Large intestine (tissue), 3 donors: ENCODE measurements at regions not wholly inside any gene's neighbourhood (a gene's known extent, or its start where the extent isn't known, plus 50 kb on each side); places are given as distances from the start of the nearest gene placed in this dataset.

Source experiments
- DNase-seq, 2 donors: peaks; one replicate each; pipeline versions ENCODE4 v3.0.0 to v3.0.0-alpha.2; 2013
- H3K27ac ChIP-seq: one replicate; pipeline ENCODE4 v1.5.1; 2013; ENCODE audit warnings: low read length
- H3K27me3 ChIP-seq: 2 replicates; pipeline ENCODE4 v1.6.1; 2013; ENCODE audit warnings: low read length; ENCODE audit not compliant: control insufficient read depth, insufficient read depth
- H3K36me3 ChIP-seq: 2 replicates; pipeline ENCODE4 v1.6.1; 2013; ENCODE audit warnings: low read length; ENCODE audit not compliant: control insufficient read depth, insufficient read depth
- H3K4me1 ChIP-seq: one replicate; pipeline ENCODE4 v1.6.1; 2013; ENCODE audit warnings: low read length; ENCODE audit not compliant: control insufficient read depth, insufficient read depth
- H3K4me3 ChIP-seq: one replicate; pipeline ENCODE4 v1.5.1; 2013; ENCODE audit warnings: low read length
- H3K9me3 ChIP-seq: one replicate; pipeline ENCODE4 v1.6.1; 2013; ENCODE audit warnings: mild to moderate bottlenecking, low read depth, low read length, moderate library complexity; ENCODE audit not compliant: control insufficient read depth
- WGBS: methylation state at CpG from one replicate; pipeline ENCODE4 v1.1.5; 2013; ENCODE audit warnings: low lambda C conversion rate; ENCODE audit not compliant: insufficient coverage; 5-methylcytosine and 5-hydroxymethylcytosine counted together

DNA sequence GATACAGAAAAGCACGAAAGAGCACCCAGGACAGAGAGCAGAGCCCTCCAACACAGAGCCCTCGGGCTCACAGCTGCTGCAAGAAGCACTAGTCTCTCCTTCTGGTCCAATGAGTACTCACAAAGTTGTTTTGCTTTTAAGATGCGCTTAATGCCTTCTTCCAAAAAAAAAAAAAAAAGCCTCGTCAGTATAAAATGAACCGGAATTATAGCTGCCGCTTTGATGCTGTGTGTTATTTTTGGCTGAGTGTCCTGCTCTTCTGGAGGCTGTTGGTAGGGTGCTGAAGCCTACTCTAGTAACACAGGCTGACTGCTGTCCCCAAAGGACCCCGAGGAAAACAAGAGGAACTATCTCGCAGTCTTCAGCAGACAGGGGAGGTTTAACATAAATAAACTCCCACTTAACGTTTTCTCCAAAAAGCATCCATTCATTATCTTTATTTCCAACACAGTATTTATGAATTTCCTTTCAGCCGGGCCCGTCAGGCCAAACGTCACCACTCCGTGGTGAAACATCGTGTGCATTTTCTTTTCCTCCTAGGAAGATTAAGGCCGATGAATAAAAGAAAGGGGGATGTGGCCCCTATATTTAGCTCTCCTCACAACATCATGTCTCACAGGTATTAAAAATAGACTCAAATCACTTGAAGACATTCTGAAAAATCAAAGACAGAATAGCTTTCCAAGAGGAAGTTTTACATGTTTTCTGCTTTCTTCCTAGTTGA lies 213.7 kb upstream of the PPARGC1A start:
- Histone ChIP-seq H3K27ac (no peak overlapping the region), H3K27me3 (peaks cover 2% of the 10 kb centered on the region), H3K4me1 (no peaks in the 10 kb centered on the region), H3K36me3 (no peaks in the 10 kb centered on the region), H3K9me3 (no peaks in the 10 kb centered on the region), H3K4me3 (no peak overlapping the region)
- no CpG with 5 or more reads among the region's 15 CpGs for WGBS
- DNase-seq: no peak

DNA sequence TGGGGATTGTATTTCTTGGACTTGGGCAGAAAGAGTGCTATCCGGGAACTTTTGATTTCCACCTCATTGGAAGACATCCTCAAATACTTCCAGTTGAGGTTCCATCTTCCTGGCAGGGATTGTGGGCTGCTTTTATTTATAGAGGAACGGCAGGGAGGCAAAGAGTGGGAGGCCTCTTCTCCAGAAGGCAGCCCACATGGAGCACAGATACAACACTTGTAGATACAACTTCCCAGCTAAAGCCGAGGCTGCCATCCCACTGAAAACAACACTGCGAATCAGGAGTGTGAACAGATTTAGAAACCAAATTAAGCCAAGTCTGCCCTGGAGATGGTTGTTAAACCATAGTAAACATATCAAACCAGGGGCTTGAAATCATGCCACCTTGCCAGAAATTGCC lies 212.8 kb upstream of the PPARGC1A start:
- H3K27me3 ChIP-seq: peaks cover 2% of the 10 kb centered on the region
- no peak for DNase-seq
- no peaks in the 10 kb centered on the region for H3K36me3 ChIP-seq
- no peak overlapping the region for H3K27ac ChIP-seq
- no peaks in the 10 kb centered on the region for H3K9me3 ChIP-seq
- no peaks in the 10 kb centered on the region for H3K4me1 ChIP-seq
- no CpG with 5 or more reads among the region's 4 CpGs for WGBS
- H3K4me3 ChIP-seq: no peak overlapping the region

DNA sequence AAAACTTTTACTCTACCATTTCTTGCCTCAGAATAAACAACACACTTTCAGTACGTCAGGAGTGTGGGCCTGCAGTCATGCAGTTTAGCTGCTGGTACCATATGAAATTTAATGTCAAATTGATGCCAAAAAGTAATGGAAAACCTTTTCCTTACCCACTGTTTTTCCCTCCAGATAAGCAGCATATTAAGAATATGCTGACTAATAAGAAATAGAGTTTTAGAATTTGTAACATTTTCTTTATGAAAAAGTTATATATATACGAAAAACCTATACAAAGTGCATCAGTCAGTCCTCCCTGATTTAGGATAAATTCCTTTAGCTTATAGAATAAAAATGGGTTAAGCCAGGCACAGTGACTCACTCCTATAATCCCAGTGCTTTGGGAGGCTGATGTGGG lies 206.8 kb upstream of the PPARGC1A start:
- Histone ChIP-seq H3K4me1 (no peaks in the 10 kb centered on the region), H3K9me3 (no peaks in the 10 kb centered on the region), H3K4me3 (no peak overlapping the region), H3K27me3 (no peaks in the 10 kb centered on the region), H3K36me3 (no peaks in the 10 kb centered on the region), H3K27ac (no peak overlapping the region)
- 92% methylated on average over 2 of the region's 2 CpGs for WGBS
- no peak for DNase-seq

DNA sequence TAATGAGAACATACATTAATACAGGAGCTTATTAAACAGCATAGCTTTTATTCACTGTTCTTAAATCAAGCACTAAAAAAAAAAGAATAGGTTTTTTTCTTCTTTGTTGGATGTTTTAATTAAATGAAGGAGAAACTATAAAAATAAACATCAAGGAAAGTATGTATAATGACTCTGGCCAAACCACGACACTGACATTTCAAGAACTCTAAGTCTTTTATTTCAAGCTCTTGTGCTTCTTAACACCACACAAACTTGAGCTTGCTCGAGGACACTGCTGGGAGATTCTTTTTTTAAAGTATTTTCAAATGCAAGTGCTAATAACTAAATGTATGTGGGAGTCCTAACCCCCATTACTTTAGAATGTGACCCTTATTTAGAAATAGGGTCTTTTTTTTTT lies 204.9 kb upstream of the PPARGC1A start:
- no peak for DNase-seq
- H3K27ac ChIP-seq: no peak overlapping the region
- WGBS: 80% methylated on average over 1 of the region's 2 CpGs
- H3K27me3 ChIP-seq: no peaks in the 10 kb centered on the region
- H3K4me3 ChIP-seq: no peak overlapping the region
- no peaks in the 10 kb centered on the region for H3K36me3 ChIP-seq
- no peaks in the 10 kb centered on the region for H3K4me1 ChIP-seq
- no peaks in the 10 kb centered on the region for H3K9me3 ChIP-seq

DNA sequence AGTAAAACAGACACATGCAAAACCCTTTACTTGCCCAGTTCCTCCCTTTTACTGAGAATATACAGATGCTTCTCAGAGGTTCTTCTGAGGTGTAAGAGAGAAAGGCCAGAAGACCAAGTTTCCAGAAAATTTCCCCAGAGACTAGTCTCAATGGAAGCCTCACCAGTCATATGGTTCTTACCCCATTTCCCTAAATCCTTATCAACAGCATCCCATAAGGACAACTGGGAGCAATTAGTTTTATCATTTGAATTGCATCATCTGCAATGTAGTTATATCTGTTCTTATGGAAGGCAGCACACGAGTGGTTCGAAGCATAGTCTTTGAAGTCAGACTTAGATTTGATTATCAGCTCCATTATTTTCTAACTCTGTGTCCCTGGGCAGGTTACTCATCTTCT lies 203.6 kb upstream of the PPARGC1A start:
- Histone ChIP-seq H3K36me3 (no peaks in the 10 kb centered on the region), H3K4me1 (no peaks in the 10 kb centered on the region), H3K4me3 (no peak overlapping the region), H3K27ac (no peak overlapping the region), H3K9me3 (no peaks in the 10 kb centered on the region), H3K27me3 (no peaks in the 10 kb centered on the region)
- no peak for DNase-seq
- WGBS: no CpG with 5 or more reads among the region's 2 CpGs

DNA sequence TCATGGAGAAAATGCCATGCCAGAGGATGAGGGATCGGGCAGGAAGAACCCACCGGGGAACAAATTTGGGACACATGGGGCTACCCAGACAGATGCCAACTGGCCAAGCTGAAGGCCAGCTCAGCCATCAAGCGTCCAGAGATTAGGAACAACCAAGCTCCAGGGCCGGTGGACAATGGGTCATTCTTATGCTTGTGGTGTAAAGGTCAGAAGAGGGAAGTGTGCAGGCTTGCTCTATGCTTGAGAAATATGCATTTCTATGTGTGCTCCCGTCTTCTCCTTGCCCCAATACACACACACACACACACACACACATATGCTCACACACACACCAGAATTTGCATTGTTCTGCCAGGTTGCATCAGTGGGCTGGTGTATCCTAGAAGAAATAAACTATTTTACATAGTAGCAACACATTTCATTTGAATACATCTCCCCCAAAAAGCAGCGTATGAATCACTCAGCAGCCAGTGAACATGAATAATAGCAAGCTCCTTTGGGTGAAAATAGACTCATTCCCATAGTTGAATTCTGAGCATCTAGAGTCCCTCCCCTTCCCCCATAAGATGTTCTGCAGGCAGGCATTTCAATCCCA lies 201.9 kb upstream of the PPARGC1A start:
- H3K4me1 ChIP-seq: no peaks in the 10 kb centered on the region
- H3K36me3 ChIP-seq: no peaks in the 10 kb centered on the region
- H3K27ac ChIP-seq: no peak overlapping the region
- no peak for DNase-seq
- H3K4me3 ChIP-seq: no peak overlapping the region
- no CpG with 5 or more reads among the region's 6 CpGs for WGBS
- no peaks in the 10 kb centered on the region for H3K27me3 ChIP-seq
- no peaks in the 10 kb centered on the region for H3K9me3 ChIP-seq

DNA sequence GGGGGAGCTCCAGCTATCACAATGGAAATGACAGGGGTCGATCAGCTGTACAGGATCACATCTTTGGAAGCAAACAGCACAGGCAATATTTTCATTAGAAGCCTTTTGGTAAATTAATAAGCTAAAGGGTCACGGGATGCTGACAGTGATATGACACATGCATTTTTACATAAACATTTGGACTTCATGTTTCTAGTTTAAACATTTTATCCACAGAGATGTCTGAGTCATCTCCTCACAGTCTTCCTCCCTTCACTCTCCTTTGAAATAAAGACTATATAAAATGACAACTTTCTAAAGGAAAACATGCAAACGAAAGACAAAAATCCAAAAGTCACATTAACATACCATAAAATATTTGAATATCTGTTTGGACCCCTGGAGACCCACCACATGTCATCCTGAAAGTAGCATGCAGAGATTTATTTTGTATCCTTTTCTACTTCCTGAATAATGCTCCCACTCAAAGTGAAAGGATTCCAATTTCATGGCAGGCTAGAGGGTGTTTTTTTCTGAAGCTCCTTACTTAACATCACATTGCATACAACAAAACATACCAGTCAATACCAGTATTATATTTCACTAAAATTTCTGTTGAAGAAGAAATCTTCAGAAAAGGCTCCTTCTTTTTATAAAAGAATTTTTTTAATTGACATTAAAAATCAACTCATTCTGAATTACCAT lies 200.1 kb upstream of the PPARGC1A start:
- DNase-seq: no peak
- Histone ChIP-seq H3K27ac (no peak overlapping the region), H3K36me3 (no peaks in the 10 kb centered on the region), H3K27me3 (no peaks in the 10 kb centered on the region), H3K4me3 (no peak overlapping the region), H3K9me3 (no peaks in the 10 kb centered on the region), H3K4me1 (no peaks in the 10 kb centered on the region)
- no CpG with 5 or more reads among the region's 3 CpGs for WGBS

DNA sequence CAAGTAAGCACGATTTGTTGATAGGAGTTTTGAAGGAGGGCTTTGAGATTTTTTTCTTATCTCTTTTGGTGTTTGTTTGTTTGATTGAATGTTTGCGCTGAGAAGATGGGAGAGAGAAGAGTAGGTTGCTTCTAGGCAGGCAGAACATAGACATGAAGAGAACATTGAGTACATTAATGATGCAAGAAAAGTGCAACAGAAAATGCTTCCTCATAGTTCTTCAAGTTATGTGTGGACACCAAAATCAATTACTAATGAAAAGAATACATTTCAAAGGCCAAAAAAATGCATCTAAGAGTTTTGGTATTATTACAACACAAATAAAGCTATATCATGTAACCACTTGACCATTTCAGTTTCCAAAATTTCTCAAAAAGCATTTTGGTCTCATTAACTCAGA lies 191.0 kb upstream of the PPARGC1A start:
- no CpG with 5 or more reads among the region's 2 CpGs for WGBS
- Histone ChIP-seq H3K4me1 (no peaks in the 10 kb centered on the region), H3K27ac (no peak overlapping the region), H3K4me3 (no peak overlapping the region), H3K36me3 (no peaks in the 10 kb centered on the region), H3K9me3 (no peaks in the 10 kb centered on the region), H3K27me3 (no peaks in the 10 kb centered on the region)
- DNase-seq: no peak

DNA sequence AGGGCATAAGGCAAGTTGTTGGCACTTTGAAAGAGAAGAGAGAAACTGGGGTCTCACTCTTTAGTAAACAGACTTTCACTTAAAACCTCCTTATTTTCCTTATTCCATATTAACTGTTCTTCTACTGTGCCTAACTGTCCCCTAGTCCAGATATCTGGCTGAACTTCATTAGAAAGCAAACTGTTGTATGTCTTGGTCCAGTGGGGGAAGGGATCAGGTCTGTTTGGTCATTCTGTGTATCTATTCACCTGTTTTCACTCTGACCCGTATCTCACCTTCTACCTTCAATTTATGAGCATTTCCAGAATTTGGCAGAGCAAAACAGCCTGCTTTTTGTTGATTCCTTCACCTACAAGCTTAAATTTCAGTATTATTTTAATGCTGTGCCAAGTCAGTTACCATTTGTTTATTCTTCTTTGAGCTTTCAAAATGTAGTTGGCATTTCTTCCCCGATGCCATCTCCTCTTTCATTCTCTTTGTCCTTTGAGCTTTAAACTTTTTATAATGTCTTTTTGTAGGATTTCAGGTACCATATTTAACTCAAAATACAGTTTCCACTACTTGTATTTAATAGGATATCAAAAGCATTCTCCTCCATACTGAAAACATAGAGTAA lies 188.6 kb upstream of the PPARGC1A start:
- H3K27me3 ChIP-seq: no peaks in the 10 kb centered on the region
- no peak for DNase-seq
- no peaks in the 10 kb centered on the region for H3K9me3 ChIP-seq
- H3K27ac ChIP-seq: no peak overlapping the region
- H3K36me3 ChIP-seq: no peaks in the 10 kb centered on the region
- WGBS: 100% methylated on average over 1 of the region's 2 CpGs
- no peaks in the 10 kb centered on the region for H3K4me1 ChIP-seq
- H3K4me3 ChIP-seq: no peak overlapping the region

DNA sequence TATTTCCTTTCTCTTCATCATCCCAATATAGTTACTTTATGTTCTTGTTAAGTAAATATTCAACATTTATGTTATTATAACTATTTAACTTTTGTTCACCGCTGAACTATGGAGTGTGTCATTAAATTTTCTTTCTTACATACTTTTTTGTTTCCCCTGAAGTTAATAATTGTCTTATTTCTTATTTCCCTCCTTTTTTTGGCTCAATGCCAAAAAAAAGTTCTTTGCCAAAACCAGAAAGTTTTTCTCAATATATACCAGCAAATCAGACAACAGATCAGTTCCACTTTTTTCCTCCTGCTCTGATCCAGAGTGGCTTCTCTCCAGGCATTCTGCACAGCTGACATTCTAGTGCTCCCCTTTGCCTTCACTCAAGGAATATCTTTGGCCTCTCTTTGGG lies 187.0 kb upstream of the PPARGC1A start:
- no peak overlapping the region for H3K4me3 ChIP-seq
- 90% methylated on average over 1 of the region's 1 CpG for WGBS
- H3K9me3 ChIP-seq: no peaks in the 10 kb centered on the region
- DNase-seq: no peak
- H3K4me1 ChIP-seq: no peaks in the 10 kb centered on the region
- no peaks in the 10 kb centered on the region for H3K36me3 ChIP-seq
- no peaks in the 10 kb centered on the region for H3K27me3 ChIP-seq
- H3K27ac ChIP-seq: no peak overlapping the region
